Dedifferentiated amniotic fluid mesenchymal stem cell (primary cell): ENCODE measurements at regions not wholly inside any gene's neighbourhood (a gene's known extent, or its start where the extent isn't known, plus 50 kb on each side); places are given as distances from the start of the nearest gene placed in this dataset.

Experiments
- DNase-seq: peaks from one replicate; pipeline ENCODE4 v3.0.0-alpha.2; 2016; ENCODE audit errors: extremely low spot score

- no peak for DNase-seq
These were observed 206.3 kb downstream of the TSN start for GRCh38 chr2:121961761-121962160.

GRCh38 chr2:121965661-121966060, 210.2 kb downstream of the TSN start:
- DNase-seq = no peak

- no peak for DNase-seq
These were observed 211.2 kb downstream of the TSN start for GRCh38 chr2:121966663-121967062.

GRCh38 chr2:121969166-121969565, 213.7 kb downstream of the TSN start:
- no peak for DNase-seq

GRCh38 chr2:121969766-121970639, 214.6 kb downstream of the TSN start:
- no peak for DNase-seq

GRCh38 chr2:121972203-121972602, 216.8 kb downstream of the TSN start:
- no peak for DNase-seq

- DNase-seq = peak; percentile 72
These were observed 219.6 kb downstream of the TSN start for GRCh38 chr2:121974897-121975661.

- no peak for DNase-seq
These were observed 221.5 kb downstream of the TSN start for GRCh38 chr2:121976926-121977325.

- no peak for DNase-seq
These were observed 221.9 kb downstream of the TSN start for GRCh38 chr2:121977326-121977725.

- no peak for DNase-seq
These were observed 237.2 kb downstream of the TSN start for GRCh38 chr2:121992700-121993099.

GRCh38 chr2:121993682-121994081, 238.2 kb downstream of the TSN start:
- no peak for DNase-seq

GRCh38 chr2:121994238-121995206, 239.1 kb downstream of the TSN start:
- DNase-seq = no peak

- no peak for DNase-seq
These were observed 243.3 kb downstream of the TSN start for GRCh38 chr2:121998751-121999150.

GRCh38 chr2:121999264-121999663, 243.8 kb downstream of the TSN start:
- no peak for DNase-seq

- no peak for DNase-seq
These were observed 245.3 kb downstream of the TSN start for GRCh38 chr2:122000556-122001340.

GRCh38 chr2:122001441-122001874, 246.0 kb downstream of the TSN start:
- no peak for DNase-seq

GRCh38 chr2:122003196-122003940, 247.9 kb downstream of the TSN start:
- DNase-seq = no peak

- no peak for DNase-seq
These were observed 251.7 kb downstream of the TSN start for GRCh38 chr2:122007126-122007525.

- DNase-seq = no peak
These were observed 252.1 kb downstream of the TSN start for GRCh38 chr2:122007577-122007976.

GRCh38 chr2:122009561-122009960, 254.1 kb downstream of the TSN start:
- DNase-seq = no peak
